ENCODE measurements at regions not wholly inside any gene's neighbourhood (a gene's known extent, or its start where the extent isn't known, plus 50 kb on each side); places are given as distances from the start of the nearest gene placed in this dataset.

DNA sequence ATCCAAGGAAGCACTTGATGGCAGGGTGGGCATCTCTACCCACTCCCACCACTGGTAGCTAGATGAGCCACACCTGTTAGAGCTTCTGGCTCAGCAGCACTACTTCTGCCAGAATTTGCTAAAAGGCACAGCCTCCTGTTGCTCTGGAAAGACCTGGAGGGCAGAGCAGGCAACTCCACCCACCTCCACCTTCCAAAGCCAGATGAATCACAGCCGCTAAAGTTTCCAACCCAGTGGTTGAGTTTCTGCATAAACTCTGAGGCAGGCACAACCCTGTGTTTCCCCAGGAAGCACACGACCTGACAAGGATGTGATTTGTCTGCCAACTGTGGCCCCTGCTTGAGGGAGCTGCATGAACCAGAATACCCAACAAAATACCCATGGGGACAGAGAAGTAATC lies 111.6 kb upstream of the GCFC2 start:
- no peak for TF ChIP-seq EZH2 (IDR thresholded peaks at IDR 0.05; ENCODE audit: borderline replicate concordance, low read depth, low read length, severe bottlenecking)
- TF ChIP-seq, protein P1, sequence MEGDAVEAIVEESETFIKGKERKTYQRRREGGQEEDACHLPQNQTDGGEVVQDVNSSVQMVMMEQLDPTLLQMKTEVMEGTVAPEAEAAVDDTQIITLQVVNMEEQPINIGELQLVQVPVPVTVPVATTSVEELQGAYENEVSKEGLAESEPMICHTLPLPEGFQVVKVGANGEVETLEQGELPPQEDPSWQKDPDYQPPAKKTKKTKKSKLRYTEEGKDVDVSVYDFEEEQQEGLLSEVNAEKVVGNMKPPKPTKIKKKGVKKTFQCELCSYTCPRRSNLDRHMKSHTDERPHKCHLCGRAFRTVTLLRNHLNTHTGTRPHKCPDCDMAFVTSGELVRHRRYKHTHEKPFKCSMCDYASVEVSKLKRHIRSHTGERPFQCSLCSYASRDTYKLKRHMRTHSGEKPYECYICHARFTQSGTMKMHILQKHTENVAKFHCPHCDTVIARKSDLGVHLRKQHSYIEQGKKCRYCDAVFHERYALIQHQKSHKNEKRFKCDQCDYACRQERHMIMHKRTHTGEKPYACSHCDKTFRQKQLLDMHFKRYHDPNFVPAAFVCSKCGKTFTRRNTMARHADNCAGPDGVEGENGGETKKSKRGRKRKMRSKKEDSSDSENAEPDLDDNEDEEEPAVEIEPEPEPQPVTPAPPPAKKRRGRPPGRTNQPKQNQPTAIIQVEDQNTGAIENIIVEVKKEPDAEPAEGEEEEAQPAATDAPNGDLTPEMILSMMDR (IDR thresholded peaks at IDR 0.05; ENCODE audit: borderline replicate concordance, extremely low read depth, low read length, poor library complexity, severe bottlenecking) = no peak
